KMS-11 (cell line): ENCODE measurements at regions not wholly inside any gene's neighbourhood (a gene's known extent, or its start where the extent isn't known, plus 50 kb on each side); places are given as distances from the start of the nearest gene placed in this dataset.

Source experiments
- H2AFZ ChIP-seq: fragments of 200-600 bp; sonication (generic); 2 replicates; pipeline ENCODE4 v1.6.1; 2016; ENCODE audit warnings: antibody characterized with exemption, mixed run types, low read depth
- H3K27ac ChIP-seq: fragments of 200-600 bp; sonication (generic); 2 replicates; pipeline ENCODE4 v1.6.1; 2016; ENCODE audit warnings: mild to moderate bottlenecking, mixed run types
- H3K27me3 ChIP-seq: fragments of 200-600 bp; sonication (generic); 2 replicates; pipeline ENCODE4 v1.6.1; 2017; ENCODE audit warnings: mild to moderate bottlenecking, low read depth, mixed run types, moderate library complexity; ENCODE audit not compliant: insufficient read depth
- H3K36me3 ChIP-seq: fragments of 200-600 bp; sonication (generic); 2 replicates; pipeline ENCODE4 v1.6.1; 2017; ENCODE audit warnings: mild to moderate bottlenecking, mixed run types; ENCODE audit not compliant: insufficient read depth
- H3K4me1 ChIP-seq: fragments of 200-600 bp; sonication (generic); 2 replicates; pipeline ENCODE4 v1.6.1; 2016; ENCODE audit warnings: mild to moderate bottlenecking, low read depth, mixed run types; ENCODE audit not compliant: poor library complexity, severe bottlenecking
- H3K4me2 ChIP-seq: fragments of 200-600 bp; sonication (generic); 2 replicates; pipeline ENCODE4 v1.7.0; 2016; ENCODE audit warnings: mild to moderate bottlenecking, mixed run types
- H3K4me3 ChIP-seq: fragments of 200-600 bp; sonication (generic); IDR thresholded peaks from 2 replicates; pipeline ENCODE4 v1.6.1; 2017; ENCODE audit warnings: low read depth, low read length, mixed read lengths; ENCODE audit not compliant: insufficient read depth
- H3K79me2 ChIP-seq: fragments of 200-600 bp; sonication (generic); 2 replicates; pipeline ENCODE4 v1.6.1; 2016; ENCODE audit warnings: low read depth, mixed run types; ENCODE audit not compliant: insufficient read depth
- H3K9ac ChIP-seq: fragments of 200-600 bp; sonication (generic); 2 replicates; pipeline ENCODE4 v1.6.1; 2016; ENCODE audit warnings: mild to moderate bottlenecking, mixed run types
- H4K20me1 ChIP-seq: fragments of 200-600 bp; sonication (generic); 2 replicates; pipeline ENCODE4 v1.6.1; 2016; ENCODE audit warnings: mild to moderate bottlenecking, mixed run types; ENCODE audit not compliant: insufficient read depth
- CTCF ChIP-seq: fragments of 200-600 bp; sonication (generic); conservative IDR thresholded peaks from 2 replicates; pipeline ENCODE4 v1.6.1; 2017; ENCODE audit warnings: low read depth, mild to moderate bottlenecking, antibody characterized with exemption, low read length, moderate library complexity, mixed read lengths

GRCh38 chr9:29332789-29333188 lies 1759.5 kb upstream of the C9orf72 start:
- Histone ChIP-seq H3K79me2 (no peaks in the 10 kb centered on the region), H3K4me1 (no peaks in the 10 kb centered on the region), H2AFZ (no peak overlapping the region), H3K27ac (no peak overlapping the region), H3K27me3 (no peaks in the 10 kb centered on the region; the same call in 1 of the 2 replicates), H3K4me3 (no peak overlapping the region), H3K4me2 (no peak overlapping the region), H4K20me1 (no peaks in the 10 kb centered on the region), H3K36me3 (no peaks in the 10 kb centered on the region), H3K9ac (no peak overlapping the region)
- TF ChIP-seq CTCF, result no peak

GRCh38 chr9:29336281-29336680 lies 1763.0 kb upstream of the C9orf72 start:
- Histone ChIP-seq H4K20me1 (no peaks in the 10 kb centered on the region), H3K27me3 (no peaks in the 10 kb centered on the region; the same call in 1 of the 2 replicates), H3K27ac (no peak overlapping the region), H3K79me2 (no peaks in the 10 kb centered on the region), H3K4me3 (no peak overlapping the region), H3K4me1 (no peaks in the 10 kb centered on the region), H2AFZ (no peak overlapping the region), H3K9ac (no peak overlapping the region), H3K36me3 (no peaks in the 10 kb centered on the region), H3K4me2 (no peak overlapping the region)
- TF ChIP-seq CTCF, result no peak

GRCh38 chr9:29339387-29339786 lies 1766.1 kb upstream of the C9orf72 start:
- Histone ChIP-seq H3K27ac (no peak overlapping the region), H3K27me3 (no peaks in the 10 kb centered on the region; the same call in 1 of the 2 replicates), H2AFZ (no peak overlapping the region), H3K36me3 (no peaks in the 10 kb centered on the region), H3K9ac (no peak overlapping the region), H4K20me1 (no peaks in the 10 kb centered on the region), H3K4me1 (no peaks in the 10 kb centered on the region), H3K4me3 (no peak overlapping the region), H3K79me2 (no peaks in the 10 kb centered on the region), H3K4me2 (no peak overlapping the region)
- TF ChIP-seq CTCF, result no peak

GRCh38 chr9:29348999-29349398 lies 1775.7 kb upstream of the C9orf72 start:
- H3K27me3 ChIP-seq, result no peaks in the 10 kb centered on the region
- H3K4me1 ChIP-seq, result no peaks in the 10 kb centered on the region
- H3K36me3 ChIP-seq, result no peaks in the 10 kb centered on the region
- no peak overlapping the region for H3K4me2 ChIP-seq
- H3K27ac ChIP-seq, result no peak overlapping the region
- H3K9ac ChIP-seq, result no peak overlapping the region
- no peaks in the 10 kb centered on the region for H3K79me2 ChIP-seq
- TF ChIP-seq CTCF, result no peak
- no peak overlapping the region for H2AFZ ChIP-seq
- no peak overlapping the region for H3K4me3 ChIP-seq
- H4K20me1 ChIP-seq, result no peaks in the 10 kb centered on the region

GRCh38 chr9:29389421-29389820 lies 1816.1 kb upstream of the C9orf72 start:
- H3K27me3 ChIP-seq, result no peaks in the 10 kb centered on the region
- no peaks in the 10 kb centered on the region for H4K20me1 ChIP-seq
- H3K27ac ChIP-seq, result no peak overlapping the region
- no peak overlapping the region for H2AFZ ChIP-seq
- TF ChIP-seq CTCF, result no peak
- H3K79me2 ChIP-seq, result no peaks in the 10 kb centered on the region
- H3K9ac ChIP-seq, result no peak overlapping the region
- H3K4me2 ChIP-seq, result no peak overlapping the region
- no peaks in the 10 kb centered on the region for H3K4me1 ChIP-seq
- no peak overlapping the region for H3K4me3 ChIP-seq
- H3K36me3 ChIP-seq, result no peaks in the 10 kb centered on the region
